ENCODE measurements at regions not wholly inside any gene's neighbourhood (a gene's known extent, or its start where the extent isn't known, plus 50 kb on each side); places are given as distances from the start of the nearest gene placed in this dataset.

GRCh38 chr20:50378170-50379000 lies 131.8 kb upstream of the PTPN1 start:
- no peak for TF ChIP-seq POLR2A (IDR thresholded peaks at IDR 0.05)
- TF ChIP-seq POLR2AphosphoS5 (IDR thresholded peaks at IDR 0.05), result no peak

All from breast epithelium (tissue), 3 donors.